HG03097 (cell line): ENCODE measurements at regions not wholly inside any gene's neighbourhood (a gene's known extent, or its start where the extent isn't known, plus 50 kb on each side); places are given as distances from the start of the nearest gene placed in this dataset.

Source experiments
- ATAC-seq: cut with Tn5 transposase; IDR thresholded peaks from one replicate; pipeline ENCODE4 v1.9.1; 2021; ENCODE audit not compliant: unreplicated experiment, low FRiP score

DNA sequence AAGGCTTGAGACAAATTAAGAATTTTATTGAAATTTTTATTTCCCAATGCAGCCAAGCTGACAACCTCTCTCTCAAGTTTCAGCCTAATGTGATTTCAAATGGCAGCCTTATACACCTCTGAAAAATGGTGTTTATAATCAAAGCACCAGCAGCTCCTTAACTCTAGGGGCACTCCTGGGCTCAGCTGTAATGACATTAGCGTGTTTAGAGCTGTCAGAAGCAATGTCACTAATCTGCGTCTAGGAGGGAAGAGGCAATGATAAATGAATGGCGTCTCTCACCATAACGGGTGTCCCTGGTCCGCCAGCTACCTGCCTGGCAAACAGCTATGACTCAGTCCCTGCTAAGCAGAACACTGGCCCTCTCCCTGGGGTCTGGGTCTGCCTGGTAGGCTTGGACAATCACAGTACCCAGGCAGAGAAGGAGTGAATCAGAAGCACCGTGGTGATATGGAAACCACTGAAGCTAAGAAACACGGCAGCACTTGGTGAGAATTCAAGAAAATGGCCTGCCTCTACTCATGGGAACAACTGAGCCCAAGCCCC lies 131.8 kb upstream of the VSTM2B start:
- ATAC-seq: no peak

DNA sequence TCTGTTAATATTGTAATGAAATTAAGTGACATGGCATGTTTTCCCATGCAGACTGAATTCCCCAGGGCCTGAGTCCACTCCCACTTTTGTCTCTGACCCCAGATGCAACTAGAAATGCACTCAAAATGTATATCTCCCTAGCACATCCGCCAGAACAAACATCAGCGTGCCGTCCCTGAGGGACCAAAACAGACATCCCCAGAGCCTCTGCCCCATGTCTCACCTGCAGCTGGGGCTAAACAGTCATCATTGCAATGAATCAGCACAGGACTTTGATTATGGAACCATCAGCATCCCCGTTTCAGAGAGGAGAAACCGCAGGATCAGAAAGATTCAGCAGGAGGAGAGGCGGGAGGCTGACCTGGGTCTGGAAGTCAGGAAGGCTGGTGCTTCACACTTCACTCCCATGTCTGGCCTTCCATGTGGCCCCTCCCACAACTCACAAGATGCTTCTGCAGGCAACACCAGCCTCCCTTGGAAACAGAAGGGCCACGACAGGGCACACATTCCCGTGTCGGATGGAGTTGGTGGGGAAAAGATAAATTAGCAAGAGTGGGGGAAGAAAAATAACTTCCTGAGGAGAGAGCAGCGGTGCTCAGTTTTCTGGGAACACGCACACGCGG lies 130.6 kb upstream of the VSTM2B start:
- ATAC-seq: no peak

DNA sequence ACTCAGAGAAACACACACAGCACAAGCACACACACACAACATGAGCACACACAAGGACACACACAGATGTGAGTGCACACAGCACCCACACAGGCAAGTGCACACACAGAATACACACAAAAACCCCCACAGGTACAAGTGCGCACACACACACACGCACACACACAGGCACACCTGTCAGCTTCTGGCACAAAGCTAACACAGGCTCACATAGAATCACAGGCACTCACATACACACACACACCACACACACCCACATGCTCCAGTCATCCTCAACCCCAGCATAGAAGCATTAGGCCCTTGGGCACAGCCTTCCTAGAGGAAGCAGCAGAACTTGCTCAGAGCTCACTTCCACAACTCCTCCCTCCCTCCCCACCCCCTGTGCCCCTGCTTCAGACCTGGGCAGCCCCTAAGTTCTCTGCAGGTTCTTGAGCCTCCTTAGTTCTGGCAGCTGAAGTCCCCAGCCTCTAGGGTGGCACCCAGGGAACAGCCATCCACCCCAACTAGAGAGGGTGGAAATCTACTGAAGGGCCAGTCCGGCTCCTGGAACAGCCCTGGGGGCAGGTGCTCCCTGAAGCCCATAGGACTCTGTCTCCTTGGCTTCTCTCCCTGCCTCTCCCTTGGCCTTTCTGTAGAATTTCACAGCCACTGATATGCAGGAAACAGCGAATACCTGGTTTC lies 129.9 kb upstream of the VSTM2B start:
- ATAC-seq: no peak

DNA sequence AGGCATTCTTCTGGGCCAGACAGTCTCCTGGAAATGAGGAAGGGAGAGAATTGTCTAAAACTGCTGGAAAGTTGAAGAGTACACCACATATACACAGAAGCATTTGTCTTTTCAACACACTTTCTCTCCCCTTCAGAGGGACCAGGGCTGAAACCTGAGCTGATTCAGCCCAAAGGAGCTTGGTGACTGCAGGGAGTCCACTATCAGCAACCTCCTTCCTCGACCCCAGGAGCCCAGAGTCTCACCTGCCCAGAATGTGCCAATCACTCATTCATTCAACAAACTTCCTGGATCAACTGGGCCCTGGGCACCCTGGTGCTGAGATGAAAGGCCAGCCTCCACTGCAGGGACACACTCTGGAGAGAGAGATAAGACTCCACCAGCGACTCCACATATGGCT lies 128.9 kb upstream of the VSTM2B start:
- ATAC-seq: no peak

DNA sequence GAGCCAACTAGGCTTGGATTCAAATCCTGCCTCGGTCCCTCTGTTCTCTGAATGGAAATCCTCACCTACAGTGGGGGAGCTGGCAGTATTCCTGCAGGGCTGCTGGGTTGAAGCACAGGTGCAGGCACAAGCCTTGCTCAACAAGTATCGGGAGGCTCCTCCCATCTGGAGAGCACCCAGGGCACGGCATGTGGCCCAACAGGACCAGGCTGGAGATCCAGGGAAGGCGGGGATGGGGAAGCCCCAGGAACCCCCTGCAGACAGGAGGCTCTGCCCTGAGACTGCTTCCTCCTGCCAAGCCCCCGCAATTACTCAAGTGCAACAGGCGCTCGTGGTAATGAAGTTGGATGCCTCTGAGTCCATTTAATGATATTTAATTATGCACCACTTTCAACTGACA lies 128.0 kb upstream of the VSTM2B start:
- no peak for ATAC-seq

- ATAC-seq: no peak
These were observed 126.0 kb upstream of the VSTM2B start for GRCh38 chr19:29399804-29400203.

DNA sequence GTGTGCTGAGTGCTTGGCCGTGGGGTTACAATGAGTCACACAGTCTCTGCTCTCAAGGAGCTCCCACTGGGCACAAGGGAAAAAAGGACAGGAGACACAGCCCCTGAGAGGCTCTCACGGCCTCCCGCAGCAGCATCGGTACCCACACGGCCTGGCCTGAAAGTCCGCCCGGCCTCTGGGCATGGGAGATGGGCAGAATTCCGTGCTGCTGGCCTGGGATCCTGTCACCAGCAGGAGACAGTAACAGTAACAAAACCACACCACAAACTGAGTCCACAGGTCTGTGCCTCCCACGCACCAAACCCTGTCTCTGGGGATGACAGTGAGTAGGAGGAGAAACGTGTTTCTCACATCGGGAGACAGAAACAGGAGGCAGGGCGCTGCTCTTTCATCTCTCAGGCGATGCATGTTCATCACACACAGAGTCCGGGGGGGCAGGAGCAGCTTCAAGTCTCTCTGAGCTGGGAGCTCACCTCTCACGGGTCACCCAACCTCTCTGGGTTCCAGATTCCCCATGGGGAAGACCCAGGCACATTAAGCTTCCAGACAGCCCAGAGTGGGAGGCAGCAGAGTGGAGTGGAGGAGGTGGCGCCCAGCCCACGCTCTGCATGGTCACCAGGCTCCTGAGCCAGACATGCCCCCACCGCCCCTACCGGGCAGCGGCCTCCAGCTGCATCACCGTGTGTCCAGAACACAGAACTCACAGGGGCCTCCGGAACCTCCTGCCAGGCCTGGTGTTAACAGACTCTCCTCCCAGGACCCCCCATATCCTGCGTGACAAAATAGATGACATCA lies 124.7 kb upstream of the VSTM2B start:
- ATAC-seq: no peak

GRCh38 chr19:29401712-29402421 lies 123.9 kb upstream of the VSTM2B start:
- ATAC-seq: no peak

DNA sequence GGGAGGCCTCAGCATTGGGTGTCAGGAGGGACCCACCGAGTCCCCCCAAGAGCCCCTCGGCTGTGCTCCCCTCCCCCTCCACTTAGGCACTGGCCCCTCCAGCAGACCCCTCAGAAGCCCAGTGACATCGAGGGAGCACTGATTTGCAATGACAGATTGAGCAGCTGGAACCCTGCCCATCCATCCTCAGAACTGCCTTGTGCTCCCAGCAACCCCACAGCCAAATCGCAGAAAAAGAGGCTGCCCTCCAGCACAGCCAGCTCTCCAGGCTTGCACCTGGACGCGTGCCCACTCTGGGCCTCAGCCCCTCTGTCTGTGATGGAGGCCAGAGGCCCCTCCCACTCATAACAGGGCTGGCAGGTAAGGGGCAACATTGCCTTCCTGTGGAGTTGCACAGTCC lies 123.2 kb upstream of the VSTM2B start:
- ATAC-seq: no peak

- ATAC-seq: no peak
These were observed 121.8 kb upstream of the VSTM2B start for GRCh38 chr19:29404015-29404414.

DNA sequence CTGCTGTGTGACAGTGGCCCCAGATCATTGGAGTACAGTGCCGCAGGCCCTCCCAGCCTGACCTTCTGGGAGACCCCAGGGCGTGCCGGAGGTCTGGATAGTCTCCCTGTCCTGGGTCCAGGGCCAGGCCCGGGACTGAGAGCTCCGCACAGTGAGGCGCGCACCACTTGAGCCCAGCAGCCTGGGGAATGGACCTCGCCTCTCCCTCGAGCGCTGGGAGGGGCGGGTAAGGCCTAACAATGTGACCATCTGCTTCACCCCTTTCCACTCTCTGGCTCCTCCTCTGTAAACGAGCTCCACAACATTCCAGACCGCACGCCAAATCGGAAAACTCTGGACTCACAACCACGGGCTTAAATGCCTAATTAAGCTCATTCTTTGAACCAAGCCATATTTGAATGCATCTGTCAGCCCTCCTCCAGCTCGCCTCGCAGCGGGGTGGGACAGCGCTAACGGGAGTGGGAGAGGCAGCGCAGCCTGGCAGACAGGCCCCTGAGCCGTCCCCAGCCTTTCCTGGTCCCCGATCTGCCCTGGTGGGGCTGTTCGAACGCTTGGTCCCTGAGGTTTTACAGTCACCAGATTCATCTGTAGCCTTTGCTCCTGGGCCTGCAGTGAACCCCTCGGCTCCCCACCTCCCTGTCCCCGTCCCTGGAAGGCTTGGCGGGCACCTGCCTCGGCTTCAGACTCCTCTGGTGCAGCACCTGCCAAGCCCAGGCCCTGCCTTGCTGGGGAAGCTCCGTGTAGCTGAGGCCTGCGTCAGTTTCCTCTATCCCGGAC lies 120.7 kb upstream of the VSTM2B start:
- ATAC-seq: no peak

DNA sequence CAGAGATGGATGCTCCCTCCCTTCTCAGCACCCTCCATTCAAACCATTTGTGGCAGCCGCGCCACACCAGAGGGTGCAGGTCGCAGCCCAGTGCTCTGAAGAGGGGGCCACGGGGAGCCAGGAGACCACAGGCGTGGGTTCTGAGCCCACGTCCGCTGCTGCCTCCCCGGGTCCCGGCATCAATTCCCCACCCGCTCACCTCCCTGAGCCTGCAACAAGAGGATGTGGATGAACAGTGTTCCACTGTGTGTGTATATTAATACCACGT lies 120.1 kb upstream of the VSTM2B start:
- ATAC-seq: no peak

GRCh38 chr19:29409076-29409862 lies 116.5 kb upstream of the VSTM2B start:
- no peak for ATAC-seq

DNA sequence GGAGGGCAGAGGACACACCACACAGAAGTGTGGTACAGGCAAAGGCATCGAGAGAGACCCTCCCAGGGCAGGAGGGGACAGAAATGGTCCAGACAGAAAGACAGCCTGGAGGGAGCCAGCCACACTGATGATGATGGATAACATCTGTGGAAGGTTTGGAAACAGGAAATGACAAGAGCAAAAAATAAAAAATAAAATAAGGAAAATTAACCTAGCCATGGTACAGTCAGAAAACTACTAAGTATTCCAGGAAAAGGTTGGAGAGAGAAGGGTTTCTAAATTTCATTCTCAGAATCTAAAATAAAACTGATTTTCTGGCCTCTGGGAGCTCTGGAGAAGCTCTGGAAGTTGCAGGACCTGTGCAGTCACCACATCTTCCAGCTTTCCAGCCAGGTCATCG lies 115.2 kb upstream of the VSTM2B start:
- ATAC-seq: no peak

GRCh38 chr19:29411113-29411581 lies 114.6 kb upstream of the VSTM2B start:
- no peak for ATAC-seq

DNA sequence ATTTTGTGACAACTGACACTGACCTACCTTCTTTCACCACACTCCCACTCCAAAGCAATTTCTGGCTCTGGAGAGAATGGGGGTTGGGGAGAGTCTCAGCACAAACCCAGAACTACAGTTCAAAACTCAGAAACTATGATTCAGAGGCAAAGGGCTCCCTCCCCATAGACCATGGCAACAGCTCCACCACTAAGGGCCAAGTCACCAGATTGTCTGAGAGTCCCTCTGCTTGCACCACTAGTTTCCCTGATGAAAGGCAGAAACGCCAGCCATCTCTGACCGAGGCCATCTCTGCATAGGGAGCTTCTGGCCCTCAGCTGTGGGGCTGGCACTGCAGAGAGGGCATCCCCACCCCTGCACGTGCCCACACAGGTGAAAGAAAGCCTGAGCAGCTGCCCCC lies 112.4 kb upstream of the VSTM2B start:
- ATAC-seq: no peak

- no peak for ATAC-seq
These were observed 110.3 kb upstream of the VSTM2B start for GRCh38 chr19:29415507-29415906.

DNA sequence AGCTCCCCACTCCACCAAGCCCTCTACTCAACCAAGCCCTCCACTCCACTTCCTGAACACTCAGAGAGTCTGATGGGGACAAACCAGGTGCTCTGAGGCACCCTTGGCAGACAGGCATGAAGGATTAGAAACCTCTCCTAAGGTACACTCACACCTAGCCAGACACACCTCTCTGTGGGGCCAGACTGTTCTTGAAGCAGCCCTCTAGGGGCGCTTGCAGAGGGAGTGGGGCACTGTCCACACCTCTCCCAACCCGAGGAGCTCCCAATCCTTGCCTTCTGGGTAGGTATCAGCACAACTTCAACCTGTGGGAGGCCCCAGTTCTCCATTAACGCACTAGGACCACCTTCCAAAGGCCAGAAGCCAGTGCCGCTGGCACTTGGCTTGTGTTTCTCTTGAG lies 108.7 kb upstream of the VSTM2B start:
- ATAC-seq: no peak

DNA sequence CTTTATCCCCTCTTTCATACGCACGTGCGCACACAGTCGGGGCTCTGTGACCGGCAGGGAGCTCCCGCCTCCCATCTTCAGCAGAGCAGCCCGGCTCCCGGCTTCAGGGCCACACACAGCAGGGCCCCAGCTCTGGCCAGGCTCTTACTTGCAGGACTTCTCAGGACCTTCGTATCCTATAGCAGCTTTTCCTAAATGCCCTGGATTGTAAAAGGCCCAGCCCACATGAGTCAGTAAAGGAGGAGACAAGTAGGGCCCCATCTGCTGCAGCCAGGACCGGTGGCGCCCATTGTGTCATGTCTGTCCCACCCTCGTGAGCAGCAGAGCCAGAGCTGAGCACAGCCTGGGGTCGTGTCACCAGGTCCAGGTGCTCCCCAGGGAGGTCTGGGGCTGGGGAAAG lies 107.6 kb upstream of the VSTM2B start:
- ATAC-seq: no peak

- ATAC-seq: no peak
These were observed 105.7 kb upstream of the VSTM2B start for GRCh38 chr19:29420065-29420464.
